GM23248 (cell line): ENCODE measurements at regions not wholly inside any gene's neighbourhood (a gene's known extent, or its start where the extent isn't known, plus 50 kb on each side); places are given as distances from the start of the nearest gene placed in this dataset.

Source experiments
- DNase-seq: peaks from one replicate; pipeline ENCODE4 v3.0.0-alpha.2; 2015
- H2AFZ ChIP-seq: fragments of 200-600 bp; sonication (generic); 2 replicates; pipeline ENCODE4 v1.6.1; 2016; ENCODE audit warnings: antibody characterized with exemption
- H3F3A ChIP-seq: fragments of 200-600 bp; sonication (generic); 2 replicates; pipeline ENCODE4 v1.6.1; 2016; ENCODE audit warnings: mild to moderate bottlenecking, antibody characterized with exemption, mixed run types; ENCODE audit not compliant: insufficient read depth
- H3K27ac ChIP-seq: fragments of 200-600 bp; sonication (generic); 2 replicates; pipeline ENCODE4 v1.5.1; 2016; ENCODE audit warnings: mild to moderate bottlenecking
- H3K27me3 ChIP-seq: fragments of 200-600 bp; sonication (generic); replicated peaks from 2 replicates; pipeline ENCODE4 v1.6.1; 2016; ENCODE audit warnings: mild to moderate bottlenecking; ENCODE audit not compliant: insufficient read depth
- H3K36me3 ChIP-seq: fragments of 200-600 bp; sonication (generic); 2 replicates; pipeline ENCODE4 v1.6.1; 2016; ENCODE audit warnings: low read depth, mild to moderate bottlenecking
- H3K4me1 ChIP-seq: fragments of 200-600 bp; sonication (generic); 2 replicates; pipeline ENCODE4 v1.6.1; 2016; ENCODE audit warnings: mild to moderate bottlenecking; ENCODE audit not compliant: insufficient read depth
- H3K4me2 ChIP-seq: fragments of 200-600 bp; sonication (generic); one replicate; pipeline ENCODE4 v1.6.1; 2016; ENCODE audit warnings: mild to moderate bottlenecking; ENCODE audit not compliant: unreplicated experiment
- H3K4me3 ChIP-seq: fragments of 200-600 bp; sonication (generic); 2 replicates; pipeline ENCODE4 v1.5.1; 2016; ENCODE audit warnings: mild to moderate bottlenecking
- H3K79me2 ChIP-seq: fragments of 200-600 bp; sonication (generic); 2 replicates; pipeline ENCODE4 v1.6.1; 2016; ENCODE audit warnings: mild to moderate bottlenecking; ENCODE audit not compliant: insufficient read depth
- H3K9ac ChIP-seq: fragments of 200-600 bp; sonication (generic); 2 replicates; pipeline ENCODE4 v1.6.1; 2016; ENCODE audit warnings: mild to moderate bottlenecking
- H3K9me2 ChIP-seq: fragments of 200-600 bp; sonication (generic); 2 replicates; pipeline ENCODE4 v1.6.1; 2016; ENCODE audit warnings: mixed run types, mild to moderate bottlenecking, moderate library complexity; ENCODE audit not compliant: insufficient read depth
- H3K9me3 ChIP-seq: fragments of 200-600 bp; sonication (generic); one replicate; pipeline ENCODE4 v1.6.1; 2017; ENCODE audit warnings: low read depth
- H4K20me1 ChIP-seq: fragments of 200-600 bp; sonication (generic); 2 replicates; pipeline ENCODE4 v1.6.0; 2016; ENCODE audit not compliant: insufficient read depth
- EZH2 ChIP-seq: fragments of 200-600 bp; sonication (generic); IDR thresholded peaks from 2 replicates; pipeline ENCODE4 v1.6.1; 2018; ENCODE audit warnings: antibody characterized with exemption, mild to moderate bottlenecking; ENCODE audit not compliant: insufficient read depth, poor library complexity, severe bottlenecking
- EZH2phosphoT487 ChIP-seq: fragments of 200-600 bp; sonication (generic); IDR thresholded peaks from 2 replicates; pipeline ENCODE4 v1.6.1; 2018; ENCODE audit warnings: antibody characterized with exemption, moderate library complexity, mild to moderate bottlenecking, low read depth; ENCODE audit not compliant: insufficient read depth
- WGBS, 2 experiments: methylation state at CpG; one replicate each; pipeline ENCODE4 v1.1.6; 2015 to 2017; ENCODE audit warnings: low lambda C conversion rate in 2 of 2, low coverage in 1 of 2; ENCODE audit errors: missing lambda C conversion rate in 2 of 2; 5-methylcytosine and 5-hydroxymethylcytosine counted together
- in situ Hi-C: fragments of 300-500 bp; cut with MboI; formaldehyde crosslinking; loops from 2 replicates; pipeline ENCODE4 v1.15.0; 2020

GRCh38 chr4:62170235-62170634, 970.1 kb downstream of the ADGRL3 start:
- H4K20me1 ChIP-seq = no peaks in the 10 kb centered on the region
- in situ Hi-C loops = no loop called here

GRCh38 chr4:62168681-62169080, 968.6 kb downstream of the ADGRL3 start:
- no peak for TF ChIP-seq EZH2
- TF ChIP-seq EZH2phosphoT487 = no peak
- Histone ChIP-seq H3K9me2 (no peaks in the 10 kb centered on the region), H3K27me3 (no peaks in the 10 kb centered on the region), H2AFZ (no peak overlapping the region), H3K9me3 (no peaks in the 10 kb centered on the region), H3F3A (no peaks in the 10 kb centered on the region), H3K4me1 (no peaks in the 10 kb centered on the region), H3K9ac (no peak overlapping the region), H3K27ac (no peak overlapping the region), H4K20me1 (no peaks in the 10 kb centered on the region), H3K79me2 (no peaks in the 10 kb centered on the region), H3K4me3 (no peak overlapping the region), H3K36me3 (no peaks in the 10 kb centered on the region), H3K4me2 (no peak overlapping the region)
- in situ Hi-C loops = no loop called here
- DNase-seq = no peak
- WGBS, 2 experiments = 18 to 29% methylated on average over 1 of the region's 1 CpG

More at GRCh38 chr4:62170235-62170634, 970.1 kb downstream of the ADGRL3 start:
- no peaks in the 10 kb centered on the region for H3K36me3 ChIP-seq
- no peaks in the 10 kb centered on the region for H3K4me1 ChIP-seq
- no peak overlapping the region for H3K4me3 ChIP-seq
- H3K27ac ChIP-seq = no peak overlapping the region
- H3K9me3 ChIP-seq = no peaks in the 10 kb centered on the region
- TF ChIP-seq EZH2 (no peak), EZH2phosphoT487 (no peak)
- H3K4me2 ChIP-seq = no peak overlapping the region
- 42 to 44% methylated on average over 1 of the region's 1 CpG for WGBS, 2 experiments
- no peaks in the 10 kb centered on the region for H3K27me3 ChIP-seq
- no peaks in the 10 kb centered on the region for H3K9me2 ChIP-seq
- no peak overlapping the region for H3K9ac ChIP-seq
- no peaks in the 10 kb centered on the region for H3K79me2 ChIP-seq
- no peaks in the 10 kb centered on the region for H3F3A ChIP-seq
- H2AFZ ChIP-seq = no peak overlapping the region
- no peak for DNase-seq

- H3K4me1 ChIP-seq = no peaks in the 10 kb centered on the region
- H4K20me1 ChIP-seq = no peaks in the 10 kb centered on the region
- H3K9ac ChIP-seq = no peak overlapping the region
- no peak overlapping the region for H2AFZ ChIP-seq
- no peaks in the 10 kb centered on the region for H3F3A ChIP-seq
- H3K9me3 ChIP-seq = no peaks in the 10 kb centered on the region
- H3K36me3 ChIP-seq = no peaks in the 10 kb centered on the region
- 0% methylated on average over 1 of the region's 1 CpG for WGBS, 2 experiments
- H3K4me3 ChIP-seq = no peak overlapping the region
- no peak for TF ChIP-seq EZH2phosphoT487
- H3K27me3 ChIP-seq = no peaks in the 10 kb centered on the region
- no peaks in the 10 kb centered on the region for H3K9me2 ChIP-seq
- no peak overlapping the region for H3K27ac ChIP-seq
- no peak overlapping the region for H3K4me2 ChIP-seq
- in situ Hi-C loops = no loop called here
- no peaks in the 10 kb centered on the region for H3K79me2 ChIP-seq
- no peak for DNase-seq
These were observed 962.5 kb downstream of the ADGRL3 start for GRCh38 chr4:62162606-62163005.

- 19 to 25% methylated on average over 2 of the region's 2 CpGs for WGBS, 2 experiments
- TF ChIP-seq EZH2 (no peak), EZH2phosphoT487 (no peak)
- H3K27ac ChIP-seq = no peak overlapping the region
- H3K4me1 ChIP-seq = no peaks in the 10 kb centered on the region
- H2AFZ ChIP-seq = no peak overlapping the region
- H3K9me3 ChIP-seq = no peaks in the 10 kb centered on the region
- no peaks in the 10 kb centered on the region for H3K9me2 ChIP-seq
- H3K36me3 ChIP-seq = no peaks in the 10 kb centered on the region
- no peak overlapping the region for H3K4me3 ChIP-seq
- H3F3A ChIP-seq = no peaks in the 10 kb centered on the region
- in situ Hi-C loops = no loop called here
- no peak overlapping the region for H3K9ac ChIP-seq
- no peak for DNase-seq
- H3K79me2 ChIP-seq = no peaks in the 10 kb centered on the region
- no peaks in the 10 kb centered on the region for H4K20me1 ChIP-seq
- no peak overlapping the region for H3K4me2 ChIP-seq
- H3K27me3 ChIP-seq = no peaks in the 10 kb centered on the region
These were observed 961.3 kb downstream of the ADGRL3 start for GRCh38 chr4:62161446-62161845.

GRCh38 chr4:62159876-62160275, 959.8 kb downstream of the ADGRL3 start:
- Histone ChIP-seq H3K4me1 (no peaks in the 10 kb centered on the region), H3F3A (no peaks in the 10 kb centered on the region), H3K27ac (no peak overlapping the region), H3K36me3 (no peaks in the 10 kb centered on the region), H3K9ac (no peak overlapping the region), H4K20me1 (no peaks in the 10 kb centered on the region), H3K79me2 (no peaks in the 10 kb centered on the region), H2AFZ (no peak overlapping the region), H3K27me3 (no peaks in the 10 kb centered on the region), H3K9me3 (no peaks in the 10 kb centered on the region), H3K4me3 (no peak overlapping the region), H3K9me2 (no peaks in the 10 kb centered on the region), H3K4me2 (no peak overlapping the region)
- 53 to 55% methylated on average over 4 of the region's 4 CpGs for WGBS, 2 experiments
- TF ChIP-seq EZH2 = no peak
- TF ChIP-seq EZH2phosphoT487 = no peak
- in situ Hi-C loops = no loop called here
- DNase-seq = no peak
